ENCODE measurements at regions not wholly inside any gene's neighbourhood (a gene's known extent, or its start where the extent isn't known, plus 50 kb on each side); places are given as distances from the start of the nearest gene placed in this dataset.
"Not testable (repeated sequence)": the region's sequence is repeated elsewhere in the genome, so short reads cannot be mapped to it uniquely, and the experiment has no call there.

DNA sequence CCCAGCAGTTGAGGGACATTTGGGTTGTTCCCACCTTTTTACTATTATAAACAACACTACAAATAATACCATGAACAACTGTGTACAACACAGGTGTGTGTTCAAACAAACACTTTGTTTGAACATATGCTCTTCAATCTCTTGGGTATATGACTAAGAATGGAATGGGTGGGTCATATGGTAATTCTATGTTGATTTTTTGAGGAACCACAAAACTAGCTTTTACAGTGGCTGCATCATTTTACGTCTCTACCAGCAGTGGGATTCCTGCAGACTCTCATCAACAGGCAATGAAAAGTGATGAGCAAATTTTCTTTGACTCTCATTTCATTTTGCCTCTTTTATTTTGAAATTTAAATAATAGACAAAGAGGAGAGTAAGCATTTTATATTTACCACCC is 116.9 kb upstream of the KLF14 start:
- no peak for DNase-seq

DNA sequence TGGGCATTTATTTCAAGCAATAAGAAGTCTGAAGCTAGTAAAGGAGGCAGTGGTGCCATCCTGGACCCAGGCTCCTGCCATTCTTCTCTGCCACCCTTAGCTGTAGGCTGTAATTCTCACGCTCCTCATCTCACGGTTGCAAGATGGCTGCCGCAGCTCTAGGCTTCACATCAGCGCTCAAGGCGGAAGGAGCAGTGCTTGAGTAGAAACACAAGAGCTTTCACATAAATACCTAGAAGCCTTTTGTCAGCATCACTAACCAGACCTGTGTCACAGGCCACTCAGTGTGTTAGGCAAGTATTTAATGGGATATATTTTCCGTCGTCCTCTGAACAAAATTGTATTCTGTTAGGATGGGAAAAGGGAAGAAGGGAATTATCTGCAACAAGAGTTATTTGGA is 118.9 kb upstream of the KLF14 start:
- DNase-seq = no peak

DNA sequence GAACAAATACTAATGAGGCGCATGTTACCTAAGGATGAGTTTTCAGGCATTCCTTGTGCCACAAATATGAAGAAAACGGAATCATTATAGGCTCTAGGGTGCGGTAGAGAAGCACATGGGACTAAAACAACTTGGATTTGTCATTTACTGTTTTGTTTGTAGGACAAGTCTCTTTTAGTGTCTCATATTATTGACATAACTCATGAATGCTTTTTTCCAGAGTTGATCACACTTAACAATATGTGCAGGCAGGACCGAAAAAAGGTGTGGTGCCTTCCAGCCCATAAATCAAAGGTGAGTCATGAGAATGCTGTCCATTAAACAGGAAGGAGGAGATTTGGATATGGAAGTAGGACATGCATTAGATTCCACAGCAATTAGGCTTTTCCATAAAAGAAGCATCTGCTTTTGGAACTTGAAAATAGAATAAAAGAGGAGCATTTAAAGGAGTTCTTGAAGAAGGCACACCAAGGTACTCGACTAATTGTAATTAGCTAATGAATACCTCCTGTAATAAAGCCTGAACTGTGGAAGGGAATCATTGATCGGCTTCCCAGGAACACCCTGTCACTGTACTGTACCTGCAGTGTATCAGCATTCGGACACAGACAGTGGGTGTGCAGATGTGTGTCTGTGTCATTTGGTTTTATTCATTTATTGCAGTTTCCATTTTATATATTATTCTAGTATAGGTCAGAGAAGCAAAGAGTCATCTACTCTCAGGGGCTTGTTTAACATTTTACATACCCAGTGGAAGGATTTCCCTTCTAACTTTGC is 119.7 kb upstream of the KLF14 start:
- no peak for DNase-seq

DNA sequence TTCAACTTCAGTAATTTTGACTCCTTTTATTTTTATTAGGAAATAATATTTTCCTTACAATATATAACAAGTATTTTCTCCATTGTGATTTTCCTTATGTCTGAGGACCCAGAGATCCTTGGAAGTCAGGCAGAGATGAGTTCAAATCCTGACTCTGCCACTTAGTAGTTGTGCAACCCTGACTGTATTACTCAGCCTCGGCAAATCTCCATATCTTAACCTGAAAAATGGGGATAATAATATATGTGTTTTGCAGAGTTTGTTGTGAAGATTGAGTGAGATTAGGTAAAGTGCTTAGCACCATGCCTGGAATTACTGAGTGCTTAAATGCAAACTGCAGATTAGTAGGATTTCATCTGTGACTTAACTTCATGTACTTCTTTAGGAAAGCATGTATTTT is 120.5 kb upstream of the KLF14 start:
- DNase-seq = no peak

DNA sequence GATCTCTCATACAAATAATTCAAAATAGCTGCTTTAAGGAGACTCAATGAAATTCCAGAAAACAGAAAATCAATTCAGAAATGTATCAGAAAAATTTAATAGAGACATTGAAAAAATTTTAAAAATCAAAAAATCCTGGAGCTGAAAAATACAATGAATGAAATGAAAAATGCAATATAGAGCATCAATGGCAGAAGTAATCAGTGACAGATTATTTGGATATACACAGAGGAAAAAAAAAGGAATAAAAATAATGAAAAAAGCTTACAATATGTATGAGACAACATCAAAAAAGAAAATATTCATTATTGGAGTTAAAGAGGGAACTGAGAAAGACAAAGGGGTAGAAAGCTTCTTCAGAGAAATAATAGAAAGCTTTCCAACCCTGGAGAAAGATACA is 122.9 kb upstream of the KLF14 start:
- no peak for DNase-seq

DNA sequence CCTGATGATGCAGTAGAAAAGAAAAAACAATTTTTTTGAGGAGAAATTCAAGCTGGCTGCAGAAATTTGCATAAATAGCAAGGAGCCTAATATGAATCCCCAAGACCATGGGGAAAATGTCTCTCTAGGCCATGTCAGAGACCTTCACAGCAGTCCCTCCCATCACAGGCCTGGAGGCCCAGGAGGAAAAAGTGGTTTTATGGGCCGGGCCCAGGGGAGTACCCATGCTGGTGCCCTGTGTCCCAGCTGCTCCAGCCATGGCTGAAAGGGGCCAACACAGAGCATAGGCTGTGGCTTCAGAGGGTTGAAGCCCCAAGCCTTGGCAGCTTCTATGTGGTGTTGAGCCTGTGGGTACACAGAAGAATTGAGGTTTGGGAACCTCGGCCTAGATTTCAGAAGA is 126.8 kb upstream of the KLF14 start:
- not testable (repeated sequence) for DNase-seq

DNA sequence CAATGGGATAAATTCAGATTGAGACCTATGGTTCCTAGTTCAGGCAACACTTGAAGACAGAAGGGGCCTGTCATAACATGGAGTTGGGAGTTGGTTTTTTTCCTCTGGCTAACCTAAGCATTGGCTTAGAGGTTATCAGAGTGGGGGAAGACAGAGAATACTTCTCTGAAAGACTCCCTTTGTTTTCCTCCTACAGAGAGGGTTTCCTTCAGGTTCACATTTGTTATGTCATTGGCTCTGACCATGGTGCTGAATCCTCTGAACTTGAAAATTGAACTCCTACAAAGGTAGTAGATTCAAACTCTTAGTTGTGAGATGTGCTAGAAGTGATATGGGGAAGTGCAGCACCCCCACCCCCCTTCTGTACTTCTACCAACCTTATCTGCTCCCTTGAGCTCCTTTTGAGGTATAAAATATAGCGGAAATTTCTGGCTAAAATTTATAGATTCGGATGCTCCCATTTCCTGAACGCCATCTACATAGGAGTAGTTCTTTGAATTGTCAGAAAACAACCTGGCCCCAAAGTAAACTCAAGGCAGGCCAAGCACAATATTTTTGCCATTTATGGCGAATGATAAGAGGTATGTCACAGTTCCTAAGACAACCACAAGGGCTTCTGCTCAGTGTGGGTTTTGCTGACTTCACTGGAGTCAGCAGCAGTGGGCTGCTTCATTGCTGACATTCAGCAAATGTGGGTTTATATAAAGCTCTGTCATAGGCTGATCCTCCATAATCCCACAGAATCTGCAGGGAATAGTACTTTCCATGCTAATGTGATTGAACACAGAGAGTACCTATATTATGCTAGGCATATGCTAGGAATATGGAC is 131.6 kb upstream of the KLF14 start:
- DNase-seq = no peak

DNA sequence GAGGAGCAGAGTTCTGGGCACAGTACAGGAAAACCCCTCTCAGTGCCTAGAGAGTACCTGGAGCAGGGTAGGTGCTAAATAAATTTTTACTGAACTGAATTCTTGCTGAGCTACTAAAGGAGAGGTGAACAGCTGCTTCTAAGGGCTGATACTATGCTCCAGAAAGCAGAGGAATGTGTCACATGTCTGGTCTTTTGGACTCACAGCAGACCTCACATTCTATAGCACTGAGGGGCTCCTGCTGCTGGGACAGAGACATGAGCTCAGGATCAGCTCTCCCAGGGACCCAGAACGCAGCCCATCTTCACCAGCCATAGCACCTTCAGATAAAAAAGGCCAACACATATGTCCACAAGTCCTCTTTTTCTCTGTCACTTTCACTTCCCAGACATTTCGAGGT is 133.0 kb upstream of the KLF14 start:
- no peak for DNase-seq

DNA sequence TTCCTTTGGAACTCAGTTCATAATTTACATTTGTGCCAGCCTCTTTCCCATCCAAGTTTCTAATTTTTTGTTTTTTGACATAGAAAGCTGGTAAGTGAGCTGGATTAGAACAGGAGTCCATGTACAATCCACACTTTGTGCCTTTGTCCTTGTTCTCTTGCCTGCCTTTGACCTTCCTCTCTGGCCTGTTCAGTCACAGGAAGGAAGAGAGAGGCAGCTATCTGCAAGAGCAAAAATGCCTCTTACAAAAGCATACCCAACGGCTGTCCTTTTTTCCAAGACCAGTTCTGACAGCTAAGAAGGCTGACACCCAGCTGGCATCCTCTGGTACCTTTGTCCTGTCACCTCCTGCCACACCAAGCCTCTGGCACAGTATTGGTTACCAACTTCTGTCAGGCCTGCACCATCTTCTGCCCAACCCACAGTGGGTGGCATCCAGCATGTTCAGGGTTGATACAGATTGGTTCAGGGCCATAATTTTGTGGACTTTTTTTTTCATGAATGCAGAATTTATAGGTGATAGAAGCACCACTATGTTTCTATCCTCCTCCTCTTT is 133.7 kb upstream of the KLF14 start:
- DNase-seq = no peak

DNA sequence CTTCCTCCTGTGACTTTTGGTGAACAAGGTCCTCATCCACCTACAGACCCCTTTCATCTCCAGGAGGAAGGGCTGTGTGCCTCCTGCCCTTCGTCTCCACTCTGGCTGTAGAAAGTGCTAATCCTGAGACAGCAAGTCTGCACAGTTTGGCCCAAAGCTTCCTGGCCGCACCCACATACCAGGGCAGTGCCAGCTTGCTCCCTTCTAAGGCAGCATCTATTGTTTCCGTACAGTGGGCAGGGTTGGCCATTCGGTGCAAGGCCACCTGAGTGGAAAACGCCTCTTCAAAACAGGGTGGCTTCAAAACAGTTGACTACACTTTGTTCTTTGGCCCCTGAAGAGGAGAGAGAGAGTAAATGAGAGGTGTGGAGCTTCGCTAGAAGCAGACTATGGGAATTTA is 134.1 kb upstream of the KLF14 start:
- DNase-seq = no peak

DNA sequence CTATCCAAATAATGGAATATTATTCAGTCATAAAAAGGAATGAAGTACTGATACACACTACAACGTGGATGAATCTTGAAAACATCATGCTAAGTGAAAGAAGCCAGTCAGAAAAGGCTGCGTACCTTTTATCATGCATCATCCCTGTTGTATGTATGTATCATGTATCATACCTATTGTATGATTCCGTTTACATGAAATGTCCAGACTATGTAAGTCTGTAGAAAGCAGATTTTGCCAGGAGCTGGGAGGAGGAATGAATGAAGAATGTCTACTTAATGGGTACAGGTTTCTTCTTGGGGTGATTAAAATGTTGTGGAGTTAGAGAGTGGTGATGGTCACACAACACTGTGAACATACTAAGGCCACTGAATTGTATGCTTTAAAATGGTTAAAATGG is 135.9 kb upstream of the KLF14 start:
- DNase-seq = no peak

DNA sequence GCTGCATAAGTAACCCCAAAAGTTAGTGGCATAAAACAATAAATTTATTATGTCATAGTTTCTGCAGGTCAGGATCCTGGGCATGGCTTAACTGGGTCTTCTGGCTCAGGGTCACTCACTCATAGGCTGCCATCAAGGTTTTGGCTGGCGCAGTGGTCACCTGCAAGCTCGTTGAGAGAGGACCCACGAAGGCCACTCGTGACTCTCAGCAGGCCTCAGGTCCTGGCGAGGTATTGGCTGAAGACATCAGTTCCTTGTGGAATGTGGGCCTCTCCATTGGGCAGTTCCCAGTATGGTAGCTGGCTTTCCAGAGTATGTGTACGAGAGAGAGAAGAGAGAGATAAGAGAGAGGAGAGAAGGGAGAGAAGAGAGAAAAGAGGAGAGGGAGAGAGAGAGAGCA is 138.3 kb upstream of the KLF14 start:
- no peak for DNase-seq

DNA sequence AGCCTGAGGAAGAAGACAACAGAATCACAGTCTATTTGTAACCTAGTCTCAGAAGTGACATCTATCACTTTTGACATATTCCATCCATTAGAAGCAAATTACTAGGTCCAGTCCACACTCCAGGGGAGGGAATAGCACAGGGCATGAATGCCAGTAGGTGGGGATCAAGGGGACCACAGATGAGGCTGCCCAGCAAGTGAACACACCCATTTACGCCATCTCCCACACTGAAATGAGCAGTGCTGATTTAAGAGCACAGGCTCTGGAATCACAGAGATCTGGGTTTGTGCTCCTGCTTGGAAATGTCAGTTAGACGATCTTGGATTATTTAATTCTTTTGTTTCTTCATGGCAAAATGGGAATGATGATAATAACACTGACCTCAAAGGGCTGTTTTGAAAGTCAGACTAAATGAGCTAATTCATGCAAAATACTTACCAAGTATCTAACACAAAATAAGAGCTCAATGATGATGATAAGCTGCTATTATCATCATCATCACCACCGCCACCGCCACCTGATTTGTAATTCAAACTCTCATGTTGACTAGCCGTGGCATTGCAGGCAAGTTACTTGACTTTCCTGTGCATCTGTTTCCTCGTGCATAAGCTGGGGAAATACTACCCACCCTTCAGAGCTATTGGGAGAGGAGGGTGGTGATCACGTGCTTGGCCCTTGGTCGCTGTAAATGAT is 138.9 kb upstream of the KLF14 start:
- no peak for DNase-seq

DNA sequence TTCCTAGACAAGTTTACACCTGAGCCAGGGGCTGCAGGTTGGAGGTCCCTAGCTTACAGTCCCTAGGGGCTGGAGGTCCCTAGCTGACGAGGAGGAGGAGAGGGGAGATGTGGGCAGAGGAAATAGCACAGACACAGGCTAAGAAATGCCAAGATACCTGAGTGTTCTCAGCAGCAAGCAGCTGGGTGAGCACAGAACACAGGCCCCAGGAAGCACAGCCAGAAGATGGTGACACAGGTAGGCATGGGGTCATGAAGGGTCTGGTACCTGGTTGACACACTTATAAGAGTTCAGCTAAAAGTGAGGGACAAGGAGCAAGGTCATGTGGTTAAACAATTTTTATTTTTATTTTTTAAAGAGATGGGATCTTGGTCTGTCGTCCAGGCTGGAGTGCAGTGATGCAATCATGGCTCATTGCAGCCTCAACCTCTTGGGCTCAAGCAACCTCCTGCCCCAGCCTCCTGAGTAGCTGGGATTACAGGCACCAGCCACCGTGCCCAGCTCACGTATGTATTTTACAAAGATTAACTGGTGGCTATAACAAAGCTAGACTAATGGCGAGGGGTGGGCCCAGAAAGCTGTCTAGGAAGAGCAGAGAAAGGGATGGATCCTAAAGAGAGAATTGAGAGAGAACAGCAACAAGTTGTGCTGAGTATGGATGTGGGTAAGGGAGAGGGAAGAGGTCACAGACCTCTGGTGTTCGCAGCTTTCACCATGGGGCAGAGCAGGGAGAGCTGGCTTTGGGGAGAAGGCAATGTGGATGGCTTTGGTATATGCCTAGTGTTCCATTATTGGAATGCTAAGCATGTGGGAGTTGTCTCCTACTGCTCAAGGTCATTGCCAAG is 140.3 kb upstream of the KLF14 start:
- DNase-seq = no peak

DNA sequence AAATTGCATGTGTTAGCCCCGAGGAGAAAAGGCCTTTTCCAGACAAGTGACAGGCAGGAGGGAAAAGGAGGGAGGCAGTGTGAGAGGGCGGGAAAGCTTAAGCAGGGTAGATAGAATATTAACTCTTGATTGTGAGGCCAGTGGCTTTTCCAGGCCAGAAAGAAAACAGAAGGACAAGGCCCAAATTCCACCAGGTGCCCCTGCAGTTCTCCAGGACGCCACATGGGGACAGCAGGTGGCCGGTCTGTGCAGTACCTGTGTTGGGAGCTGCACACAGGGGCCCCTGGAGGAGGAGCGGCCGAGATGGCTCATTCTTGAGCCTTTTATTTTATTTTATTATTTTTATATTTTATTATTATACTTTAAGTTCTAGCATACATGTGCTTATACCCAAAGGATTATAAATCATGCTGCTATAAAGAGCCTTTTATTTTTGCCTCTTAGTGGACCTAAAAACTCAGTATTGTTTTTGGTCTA is 141.3 kb upstream of the KLF14 start:
- no peak for DNase-seq

DNA sequence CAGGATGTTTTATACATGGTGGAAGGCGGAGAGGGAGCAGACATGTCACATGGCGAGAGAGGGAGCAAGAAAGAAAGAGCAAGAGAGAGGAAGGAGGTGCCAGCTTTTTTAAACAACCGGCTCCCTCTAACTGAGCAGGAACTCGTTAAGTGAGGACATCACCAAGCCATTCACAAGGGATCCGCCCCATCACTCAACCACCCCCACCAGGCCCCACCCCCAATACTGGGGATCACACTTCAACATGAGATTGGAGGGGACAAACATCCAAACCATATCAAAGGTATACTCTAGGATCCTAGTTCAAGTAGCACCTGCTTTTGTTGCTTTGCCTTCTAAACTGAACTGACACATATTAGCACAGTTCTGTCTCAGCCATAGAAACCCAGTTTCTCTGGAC is 141.9 kb upstream of the KLF14 start:
- no peak for DNase-seq

DNA sequence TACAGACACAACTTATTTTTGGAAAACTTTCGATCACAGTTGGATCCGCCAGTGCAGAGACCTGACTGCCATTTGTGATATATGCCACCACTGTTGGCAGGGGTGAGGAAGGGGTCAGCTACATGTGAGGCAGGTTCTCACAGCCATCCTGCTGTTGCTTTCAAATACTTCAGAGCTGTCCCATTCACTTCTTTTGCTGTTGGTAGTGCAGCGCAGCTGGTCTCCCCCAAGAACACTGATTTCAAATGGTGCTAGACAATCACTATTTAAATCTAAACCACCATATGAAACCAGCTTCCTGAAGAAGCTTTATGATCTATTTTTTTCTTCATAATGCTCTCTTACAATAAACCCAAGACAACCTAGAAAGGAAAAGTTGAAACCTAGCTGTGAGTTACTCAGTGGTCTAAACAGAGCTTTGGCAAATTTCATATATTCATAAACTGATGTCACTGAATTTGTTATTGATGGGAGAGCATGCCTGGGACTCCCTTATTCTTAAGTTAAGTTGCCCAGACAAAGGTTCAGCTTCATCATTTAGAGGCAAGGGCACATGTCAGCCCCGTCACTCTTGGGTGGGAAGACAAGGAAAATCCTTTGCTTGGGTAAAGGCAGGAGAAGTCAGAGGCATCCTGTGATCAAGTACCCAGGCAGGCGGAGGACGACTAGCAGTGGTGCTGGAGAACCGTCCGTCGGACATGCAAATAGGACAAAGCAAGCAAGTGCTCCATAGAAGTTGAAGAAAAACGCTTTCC is 143.4 kb upstream of the KLF14 start:
- no peak for DNase-seq

DNA sequence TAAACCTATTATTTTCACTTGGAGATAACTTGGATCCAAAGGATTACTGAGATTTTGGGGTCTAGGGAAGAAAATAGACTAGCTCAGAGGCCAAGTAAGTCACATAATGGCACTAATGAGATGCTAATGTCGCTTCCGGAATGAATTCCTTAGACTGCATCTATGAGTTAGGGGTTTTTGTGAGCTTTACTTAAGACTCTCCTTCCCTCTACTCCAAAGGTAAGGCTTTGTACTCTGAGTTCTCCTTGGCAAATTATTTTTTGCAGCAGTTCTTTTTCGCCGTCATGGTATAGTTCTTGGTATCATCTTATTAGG is 143.9 kb upstream of the KLF14 start:
- no peak for DNase-seq

DNA sequence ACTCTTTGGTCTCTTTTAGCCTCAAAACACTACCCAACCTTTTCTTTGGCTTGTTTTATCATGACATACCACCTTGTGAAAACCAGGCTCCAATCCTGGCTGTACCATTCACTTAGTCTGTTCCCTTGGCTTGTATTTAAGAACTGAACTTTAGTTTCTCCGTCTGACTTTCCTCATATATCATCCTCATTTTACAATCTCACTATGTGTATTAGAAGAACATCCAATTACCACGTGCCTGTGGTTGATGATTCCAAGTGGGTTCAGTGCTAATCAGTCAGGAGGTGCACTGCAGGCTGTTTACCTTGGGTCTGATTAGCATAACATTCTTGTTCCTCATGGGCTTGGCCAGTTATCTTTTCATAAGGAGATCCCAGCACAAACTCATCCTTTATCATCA is 144.8 kb upstream of the KLF14 start:
- DNase-seq = no peak

DNA sequence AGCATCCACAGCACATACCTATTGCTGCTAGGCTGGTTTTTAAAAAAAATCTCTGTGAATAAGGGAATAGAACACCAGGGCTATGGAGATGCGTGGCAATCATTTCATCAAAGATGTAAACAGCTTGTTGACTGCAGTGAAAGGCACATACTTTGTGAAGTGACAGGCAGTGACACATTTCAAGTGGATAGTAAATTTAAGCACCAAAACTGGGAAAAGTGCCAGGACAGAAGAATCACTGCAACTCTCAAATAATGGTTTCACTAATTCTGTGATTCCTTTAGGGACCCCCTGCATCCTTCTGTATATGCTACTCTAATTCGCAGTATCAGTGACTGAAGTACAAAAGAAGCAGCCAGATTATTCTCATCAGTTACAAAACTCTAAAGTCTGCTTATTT is 145.2 kb upstream of the KLF14 start:
- no peak for DNase-seq

DNA sequence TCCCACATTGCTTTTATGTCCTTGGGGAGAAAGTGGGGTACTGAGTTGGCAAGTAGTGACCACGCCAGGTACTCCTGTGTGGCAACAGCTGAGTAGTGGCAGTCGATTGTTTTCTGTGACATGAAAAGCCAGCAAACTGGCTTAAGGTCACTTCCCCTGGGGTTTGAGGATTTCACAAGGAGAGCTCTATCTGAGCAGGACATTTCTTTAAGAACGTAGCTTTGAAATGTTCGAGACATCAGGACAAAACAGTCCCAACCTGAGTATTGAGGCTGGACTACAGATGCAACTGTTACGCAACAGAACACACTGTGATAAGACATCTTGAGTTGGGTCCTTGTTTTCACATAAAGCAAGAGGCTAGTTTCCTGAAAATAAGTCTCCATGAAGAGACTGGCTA is 146.7 kb upstream of the KLF14 start:
- DNase-seq = no peak
